Stomach (tissue), 8 donors: ENCODE measurements at regions not wholly inside any gene's neighbourhood (a gene's known extent, or its start where the extent isn't known, plus 50 kb on each side); places are given as distances from the start of the nearest gene placed in this dataset.

Experiments
- DNase-seq, 2 donors: peaks; one replicate each; pipeline versions ENCODE4 v3.0.0 to v3.0.0-alpha.2; 2013 to 2019
- H3K27ac ChIP-seq, 5 donors: fragments of 200-600 bp in 4 of 5; sonication (generic) in 4 of 5; one replicate each; pipeline ENCODE4 v1.5.1; 2013 to 2019; ENCODE audit warnings: mild to moderate bottlenecking in 1 of 5, moderate library complexity in 1 of 5
- H3K27me3 ChIP-seq, 3 donors: fragments of 200-600 bp; sonication (generic); one replicate each; pipeline ENCODE4 v1.5.1; 2017 to 2019; ENCODE audit warnings: mixed run types in 1 of 3
- H3K36me3 ChIP-seq, 4 donors: fragments of 200-600 bp; sonication (generic); 1 replicate in 3 of 4; 2 replicates in 1 of 4; pipeline ENCODE4 v1.5.1; 2016 to 2019
- H3K4me1 ChIP-seq, 4 donors: fragments of 200-600 bp; sonication (generic); one replicate each; pipeline ENCODE4 v1.5.1; 2016 to 2019
- H3K4me3 ChIP-seq, 4 donors: fragments of 200-600 bp; sonication (generic) in 3 of 4; one replicate each; pipeline ENCODE4 v1.5.1; 2016 to 2019; ENCODE audit warnings: mild to moderate bottlenecking in 1 of 4
- H3K9me3 ChIP-seq, 4 donors: fragments of 200-600 bp; sonication (generic); one replicate each; pipeline ENCODE4 v1.5.1; 2016 to 2019
- CTCF ChIP-seq, 7 experiments: fragments of 450-650 bp in 4 of 7; fragments of 200-600 bp in 3 of 7; sonication (generic) in 3 of 7; IDR thresholded peaks; one replicate each; pipeline ENCODE4 v1.5.1; 2016 to 2019; ENCODE audit warnings: antibody characterized with exemption in 7 of 7, control low read depth in 2 of 7, mild to moderate bottlenecking in 1 of 7
- EP300 ChIP-seq: sonication (generic); formaldehyde crosslinking; IDR thresholded peaks from one replicate; pipeline ENCODE4 v1.6.1; 2017; ENCODE audit warnings: antibody characterized with exemption
- POLR2A ChIP-seq, 4 donors: fragments of 450-650 bp; IDR thresholded peaks; one replicate each; pipeline ENCODE4 v1.6.1; 2016; ENCODE audit warnings: antibody characterized with exemption in 4 of 4, control low read depth in 2 of 4, mild to moderate bottlenecking in 1 of 4, moderate library complexity in 1 of 4
- POLR2AphosphoS5 ChIP-seq, 3 donors: sonication (generic); formaldehyde crosslinking; IDR thresholded peaks; one replicate each; pipeline ENCODE4 v1.6.1; 2016; ENCODE audit warnings: antibody characterized with exemption in 3 of 3
- WGBS, 5 donors: extraction: QIAGEN DNeasy Blood & Tissue Kit in 3 of 5; methylation state at CpG; one replicate each; pipeline versions ENCODE4 v1.1.5 to v1.1.7; 2013 to 2018; 5-methylcytosine and 5-hydroxymethylcytosine counted together
- intact Hi-C: fragments of 100-400 bp; cut with DNase I; formaldehyde crosslinking; loops from one replicate; pipeline ENCODE4 v1.15.1; 2023; ENCODE audit warnings: low total_unique reads
- donor health status: healthy with polysubstance abuse.
- donor health status: Bipolar disorder and iron deficiency.
- donor health status: healthy.

- H3K4me1 ChIP-seq: no peaks in the 10 kb centered on the region
- no peak for TF ChIP-seq EP300
- no peak for TF ChIP-seq CTCF (IDR thresholded peaks at IDR 0.05)
- TF ChIP-seq POLR2AphosphoS5 (IDR thresholded peaks at IDR 0.05): no peak
- no peak for TF ChIP-seq POLR2A (IDR thresholded peaks at IDR 0.05)
- H3K27ac ChIP-seq: no peak overlapping the region
- H3K27me3 ChIP-seq: no peaks in the 10 kb centered on the region
- 64 to 77% (median 72%) methylated on average over 3 of the region's 3 CpGs for WGBS, 5 donors
- H3K9me3 ChIP-seq: no peaks in the 10 kb centered on the region
- H3K36me3 ChIP-seq: no peaks in the 10 kb centered on the region
- DNase-seq: no peak
- no peak overlapping the region for H3K4me3 ChIP-seq
- intact Hi-C loops: no loop called here
Measured at GRCh38 chr1:187909382-187909781, 1080.6 kb downstream of the PLA2G4A start.

GRCh38 chr1:187911820-187912219 lies 1083.1 kb downstream of the PLA2G4A start:
- no peaks in the 10 kb centered on the region for H3K27me3 ChIP-seq
- no peaks in the 10 kb centered on the region for H3K4me1 ChIP-seq
- H3K4me3 ChIP-seq: no peak overlapping the region
- H3K27ac ChIP-seq: no peak overlapping the region
- no peaks in the 10 kb centered on the region for H3K36me3 ChIP-seq
- intact Hi-C loops: no loop called here
- DNase-seq: no peak
- no peaks in the 10 kb centered on the region for H3K9me3 ChIP-seq
- no peak for TF ChIP-seq CTCF (IDR thresholded peaks at IDR 0.05)
- TF ChIP-seq POLR2A (IDR thresholded peaks at IDR 0.05): no peak
- TF ChIP-seq EP300: no peak
- TF ChIP-seq POLR2AphosphoS5 (IDR thresholded peaks at IDR 0.05): no peak

GRCh38 chr1:187920976-187921375 lies 1092.2 kb downstream of the PLA2G4A start:
- Histone ChIP-seq H3K4me3 (no peak overlapping the region), H3K4me1 (no peaks in the 10 kb centered on the region), H3K36me3 (no peaks in the 10 kb centered on the region), H3K27me3 (no peaks in the 10 kb centered on the region), H3K27ac (no peak overlapping the region), H3K9me3 (no peaks in the 10 kb centered on the region)
- intact Hi-C loops: no loop called here
- 83 to 95% (median 89%) methylated on average over 1 of the region's 1 CpG for WGBS, 5 donors
- no peak for DNase-seq
- TF ChIP-seq EP300: no peak
- TF ChIP-seq CTCF (IDR thresholded peaks at IDR 0.05): no peak
- TF ChIP-seq POLR2AphosphoS5 (IDR thresholded peaks at IDR 0.05): no peak
- no peak for TF ChIP-seq POLR2A (IDR thresholded peaks at IDR 0.05)

- H3K4me1 ChIP-seq: no peaks in the 10 kb centered on the region
- no peaks in the 10 kb centered on the region for H3K27me3 ChIP-seq
- no peak overlapping the region for H3K27ac ChIP-seq
- H3K9me3 ChIP-seq: no peaks in the 10 kb centered on the region
- WGBS, 5 donors: 37 to 89% (median 51%) methylated on average over 1 of the region's 1 CpG
- intact Hi-C loops: no loop called here
- no peak for DNase-seq
- H3K36me3 ChIP-seq: no peaks in the 10 kb centered on the region
- no peak for TF ChIP-seq POLR2A (IDR thresholded peaks at IDR 0.05)
- no peak for TF ChIP-seq POLR2AphosphoS5 (IDR thresholded peaks at IDR 0.05)
- TF ChIP-seq CTCF (IDR thresholded peaks at IDR 0.05): no peak
- no peak for TF ChIP-seq EP300
- no peak overlapping the region for H3K4me3 ChIP-seq
Measured at GRCh38 chr1:187921426-187921825, 1092.7 kb downstream of the PLA2G4A start.
